Panc1 (cell line): ENCODE measurements at regions not wholly inside any gene's neighbourhood (a gene's known extent, or its start where the extent isn't known, plus 50 kb on each side); places are given as distances from the start of the nearest gene placed in this dataset.

Experiments
- ATAC-seq: fragments of 200-7000 bp; cut with Tn5 transposase; 2 replicates; pipeline ENCODE4 v1.9.1; 2020; ENCODE audit warnings: mild to moderate bottlenecking, moderate library complexity
- BruUV-seq: library from RNA; stranded (reverse); fragments of 400-500 nt; replicated peaks from 2 replicates; lab custom pipeline; 2021; lab: Mats Ljungman, UMichigan
- CTCF ChIA-PET: fragments of 300-600 bp; sonication (Branson Sonifier 250); formaldehyde crosslinking; loops from one replicate; lab custom pipeline; 2022; ENCODE audit warnings: antibody characterized with exemption; lab: Charles Lee
- POLR2A ChIA-PET: fragments of 300-600 bp; sonication (Branson Sonifier 250); formaldehyde crosslinking; loops from one replicate; lab custom pipeline; 2022; ENCODE audit warnings: antibody characterized with exemption; lab: Charles Lee
- DNase-seq: peaks from one replicate; pipeline ENCODE4 v3.0.0-alpha.2; 2010; ENCODE audit warnings: low read depth, low spot score
- H3K27ac ChIP-seq: 2 replicates; pipeline ENCODE4 v1.5.1; 2011; ENCODE audit warnings: mild to moderate bottlenecking, low read length, inconsistent platforms
- H3K27me3 ChIP-seq: fragments of 200-500 bp; sonication (Bioruptor generic); 2 replicates; pipeline ENCODE4 v1.6.0; 2014; ENCODE audit warnings: low read length, inconsistent platforms; ENCODE audit not compliant: control insufficient read depth, insufficient read depth
- H3K36me3 ChIP-seq: fragments of 200-500 bp; sonication (Bioruptor generic); 2 replicates; pipeline ENCODE4 v1.5.1; 2014; ENCODE audit warnings: inconsistent platforms, mild to moderate bottlenecking, low read length, moderate library complexity; ENCODE audit not compliant: control insufficient read depth, insufficient read depth
- H3K4me1 ChIP-seq: 2 replicates; pipeline ENCODE4 v1.5.1; 2011; ENCODE audit warnings: inconsistent platforms, mild to moderate bottlenecking, low read length, moderate library complexity; ENCODE audit not compliant: control insufficient read depth, insufficient read depth
- H3K4me3 ChIP-seq, 2 experiments: 2 replicates each; pipeline ENCODE4 v1.5.1; 2011 to 2012; ENCODE audit warnings: low read depth in 2 of 2, low read length in 2 of 2, mild to moderate bottlenecking in 2 of 2, inconsistent platforms in 1 of 2, moderate library complexity in 1 of 2
- H3K9me3 ChIP-seq: fragments of 200-500 bp; sonication (Bioruptor generic); 2 replicates; pipeline ENCODE4 v1.5.1; 2014; ENCODE audit warnings: low read depth, mild to moderate bottlenecking, inconsistent platforms, low read length, moderate library complexity; ENCODE audit not compliant: control insufficient read depth, insufficient read depth
- POLR2AphosphoS5 ChIP-seq: IDR thresholded peaks from 2 replicates; pipeline ENCODE4 v1.6.1; 2012; ENCODE audit warnings: mild to moderate bottlenecking, low read depth, low read length, moderate library complexity
- SIN3A ChIP-seq: IDR thresholded peaks from 2 replicates; pipeline ENCODE4 v1.6.1; 2012; ENCODE audit warnings: low read depth, mild to moderate bottlenecking, low read length, moderate library complexity, borderline replicate concordance; ENCODE audit not compliant: insufficient read depth
- TCF7L2 ChIP-seq: IDR thresholded peaks from 2 replicates; pipeline ENCODE4 v1.6.1; 2011; ENCODE audit warnings: mild to moderate bottlenecking, low read depth, low read length, inconsistent platforms
- in situ Hi-C: cut with HindIII; loops from 2 replicates; pipeline ENCODE4 v1.10.0; 2016; ENCODE audit warnings: low sequenced_read_pairs, low pct_unique_long_range_greater_than_20kb
- intact Hi-C: fragments of 100-400 bp; cut with micrococcal nuclease; formaldehyde crosslinking; loops from one replicate; pipeline ENCODE4 v1.10.0; 2022; ENCODE audit not compliant: unreplicated experiment
- TF ChIP-seq, protein P1 (sequence below): fragments of 450-650 bp; IDR thresholded peaks from 2 replicates; pipeline ENCODE4 v1.5.1; 2017; ENCODE audit warnings: mild to moderate bottlenecking
- TF ChIP-seq, protein P2 (sequence below), 2 experiments: IDR thresholded peaks; 2 replicates each; pipeline ENCODE4 v1.6.1; 2011 to 2012; ENCODE audit warnings: low read depth in 2 of 2, control low read depth in 1 of 2, low read length in 1 of 2, mild to moderate bottlenecking in 1 of 2, moderate library complexity in 1 of 2; ENCODE audit not compliant: insufficient read depth in 1 of 2

DNA sequence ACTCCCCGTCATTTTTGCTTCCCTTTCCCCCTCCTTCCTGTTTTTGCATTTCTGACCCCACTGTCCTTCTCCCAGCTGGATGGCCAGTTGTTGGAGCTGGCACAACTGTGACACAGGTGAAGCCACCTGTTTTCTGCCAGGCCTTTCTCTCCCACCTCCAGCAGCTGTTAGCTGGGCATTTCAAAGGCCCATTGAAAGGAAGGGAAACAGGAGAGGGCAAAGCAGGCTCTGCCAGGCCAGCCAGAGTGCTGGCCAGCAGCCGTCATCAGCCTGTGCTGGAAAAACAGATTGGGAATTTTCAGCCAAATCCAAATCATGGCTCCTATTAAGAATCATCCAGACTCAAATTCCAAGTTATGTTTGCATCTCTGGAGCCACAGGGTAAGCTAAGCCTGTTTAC, 155.2 kb upstream of the C2CD4B start:
- intact Hi-C loops = no loop called here
- in situ Hi-C loops = no loop called here
- TF ChIP-seq, protein P1, sequence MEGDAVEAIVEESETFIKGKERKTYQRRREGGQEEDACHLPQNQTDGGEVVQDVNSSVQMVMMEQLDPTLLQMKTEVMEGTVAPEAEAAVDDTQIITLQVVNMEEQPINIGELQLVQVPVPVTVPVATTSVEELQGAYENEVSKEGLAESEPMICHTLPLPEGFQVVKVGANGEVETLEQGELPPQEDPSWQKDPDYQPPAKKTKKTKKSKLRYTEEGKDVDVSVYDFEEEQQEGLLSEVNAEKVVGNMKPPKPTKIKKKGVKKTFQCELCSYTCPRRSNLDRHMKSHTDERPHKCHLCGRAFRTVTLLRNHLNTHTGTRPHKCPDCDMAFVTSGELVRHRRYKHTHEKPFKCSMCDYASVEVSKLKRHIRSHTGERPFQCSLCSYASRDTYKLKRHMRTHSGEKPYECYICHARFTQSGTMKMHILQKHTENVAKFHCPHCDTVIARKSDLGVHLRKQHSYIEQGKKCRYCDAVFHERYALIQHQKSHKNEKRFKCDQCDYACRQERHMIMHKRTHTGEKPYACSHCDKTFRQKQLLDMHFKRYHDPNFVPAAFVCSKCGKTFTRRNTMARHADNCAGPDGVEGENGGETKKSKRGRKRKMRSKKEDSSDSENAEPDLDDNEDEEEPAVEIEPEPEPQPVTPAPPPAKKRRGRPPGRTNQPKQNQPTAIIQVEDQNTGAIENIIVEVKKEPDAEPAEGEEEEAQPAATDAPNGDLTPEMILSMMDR = no peak
- TF ChIP-seq SIN3A (no peak), TCF7L2 (no peak), POLR2AphosphoS5 (no peak)
- TF ChIP-seq, protein P2, sequence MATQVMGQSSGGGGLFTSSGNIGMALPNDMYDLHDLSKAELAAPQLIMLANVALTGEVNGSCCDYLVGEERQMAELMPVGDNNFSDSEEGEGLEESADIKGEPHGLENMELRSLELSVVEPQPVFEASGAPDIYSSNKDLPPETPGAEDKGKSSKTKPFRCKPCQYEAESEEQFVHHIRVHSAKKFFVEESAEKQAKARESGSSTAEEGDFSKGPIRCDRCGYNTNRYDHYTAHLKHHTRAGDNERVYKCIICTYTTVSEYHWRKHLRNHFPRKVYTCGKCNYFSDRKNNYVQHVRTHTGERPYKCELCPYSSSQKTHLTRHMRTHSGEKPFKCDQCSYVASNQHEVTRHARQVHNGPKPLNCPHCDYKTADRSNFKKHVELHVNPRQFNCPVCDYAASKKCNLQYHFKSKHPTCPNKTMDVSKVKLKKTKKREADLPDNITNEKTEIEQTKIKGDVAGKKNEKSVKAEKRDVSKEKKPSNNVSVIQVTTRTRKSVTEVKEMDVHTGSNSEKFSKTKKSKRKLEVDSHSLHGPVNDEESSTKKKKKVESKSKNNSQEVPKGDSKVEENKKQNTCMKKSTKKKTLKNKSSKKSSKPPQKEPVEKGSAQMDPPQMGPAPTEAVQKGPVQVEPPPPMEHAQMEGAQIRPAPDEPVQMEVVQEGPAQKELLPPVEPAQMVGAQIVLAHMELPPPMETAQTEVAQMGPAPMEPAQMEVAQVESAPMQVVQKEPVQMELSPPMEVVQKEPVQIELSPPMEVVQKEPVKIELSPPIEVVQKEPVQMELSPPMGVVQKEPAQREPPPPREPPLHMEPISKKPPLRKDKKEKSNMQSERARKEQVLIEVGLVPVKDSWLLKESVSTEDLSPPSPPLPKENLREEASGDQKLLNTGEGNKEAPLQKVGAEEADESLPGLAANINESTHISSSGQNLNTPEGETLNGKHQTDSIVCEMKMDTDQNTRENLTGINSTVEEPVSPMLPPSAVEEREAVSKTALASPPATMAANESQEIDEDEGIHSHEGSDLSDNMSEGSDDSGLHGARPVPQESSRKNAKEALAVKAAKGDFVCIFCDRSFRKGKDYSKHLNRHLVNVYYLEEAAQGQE (IDR thresholded peaks at IDR 0.05; ENCODE audit: insufficient read depth in 1 of 2, low read depth in 2 of 2, low read length in 1 of 2) = no peak
- POLR2A ChIA-PET = no interaction called here
- H3K27ac ChIP-seq = no peak overlapping the region
- no peaks in the 10 kb centered on the region for H3K9me3 ChIP-seq
- H3K36me3 ChIP-seq = no peaks in the 10 kb centered on the region
- DNase-seq (no peak), ATAC-seq (no peak)
- no peaks in the 10 kb centered on the region for H3K4me1 ChIP-seq
- no peaks in the 10 kb centered on the region; the same call in 1 of the 2 replicates for H3K27me3 ChIP-seq
- H3K4me3 ChIP-seq = no peak overlapping the region
- BruUV-seq = no TSS peak
- CTCF ChIA-PET = no interaction called here

DNA sequence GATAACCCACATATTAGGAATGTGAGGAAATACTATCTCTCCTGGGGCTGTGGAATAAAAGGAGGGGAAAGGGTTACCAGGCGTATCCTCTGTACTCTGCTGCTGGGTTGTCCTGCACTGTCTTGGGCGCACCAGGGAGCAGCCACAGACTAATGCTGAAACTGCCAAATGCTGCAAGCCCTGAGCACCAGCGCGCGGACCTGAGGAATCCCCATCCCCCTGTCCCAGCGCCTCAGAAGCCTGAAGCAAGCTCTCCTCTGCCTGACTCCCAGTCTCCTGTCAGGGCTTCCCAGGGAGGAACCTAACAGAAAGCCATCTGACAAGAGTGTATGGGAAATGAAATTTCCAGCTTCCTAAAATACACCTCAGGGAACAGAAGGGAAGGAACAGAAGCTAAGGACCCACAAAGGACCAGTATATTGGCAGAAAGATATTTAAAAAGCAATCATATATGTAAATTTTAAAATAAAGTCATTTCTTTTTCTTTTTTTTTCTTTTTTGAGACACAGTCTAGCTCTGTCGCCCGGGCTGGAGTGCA, 158.3 kb upstream of the C2CD4B start:
- ChIA-PET POLR2A (no interaction called here), CTCF (no interaction called here)
- Histone ChIP-seq H3K4me3 (no peak overlapping the region), H3K27me3 (no peaks in the 10 kb centered on the region), H3K4me1 (no peaks in the 10 kb centered on the region), H3K9me3 (no peaks in the 10 kb centered on the region), H3K27ac (no peak overlapping the region), H3K36me3 (no peaks in the 10 kb centered on the region)
- DNase-seq (no peak), ATAC-seq (no peak)
- no TSS peak for BruUV-seq
- in situ Hi-C loops = no loop called here
- intact Hi-C loops = no loop called here
- TF ChIP-seq POLR2AphosphoS5 (no peak), SIN3A (no peak), TCF7L2 (no peak)
- TF ChIP-seq, protein P1 = no peak
- TF ChIP-seq, protein P2 (IDR thresholded peaks at IDR 0.05; ENCODE audit: insufficient read depth in 1 of 2, low read depth in 2 of 2, low read length in 1 of 2) = no peak
